HG03558 (cell line): ENCODE measurements at regions not wholly inside any gene's neighbourhood (a gene's known extent, or its start where the extent isn't known, plus 50 kb on each side); places are given as distances from the start of the nearest gene placed in this dataset.

ENCODE experiments used
- ATAC-seq: cut with Tn5 transposase; IDR thresholded peaks from one replicate; pipeline ENCODE4 v1.9.1; 2021; ENCODE audit warnings: moderate number of reproducible peaks; ENCODE audit not compliant: unreplicated experiment; ENCODE audit errors: extremely low read depth

GRCh38 chr10:3528271-3528670, 256.7 kb downstream of the KLF6 start:
- ATAC-seq: no peak

GRCh38 chr10:3527869-3528268, 257.1 kb downstream of the KLF6 start:
- ATAC-seq: no peak

GRCh38 chr10:3526727-3527501, 258.1 kb downstream of the KLF6 start:
- no peak for ATAC-seq

- no peak for ATAC-seq
These were observed 259.1 kb downstream of the KLF6 start for GRCh38 chr10:3525832-3526449.

- ATAC-seq: no peak
These were observed 260.7 kb downstream of the KLF6 start for GRCh38 chr10:3524086-3524960.

- ATAC-seq: no peak
These were observed 261.5 kb downstream of the KLF6 start for GRCh38 chr10:3523309-3524050.

GRCh38 chr10:3516923-3517255, 268.1 kb downstream of the KLF6 start:
- no peak for ATAC-seq

GRCh38 chr10:3516234-3516922, 268.6 kb downstream of the KLF6 start:
- no peak for ATAC-seq

- no peak for ATAC-seq
These were observed 270.3 kb downstream of the KLF6 start for GRCh38 chr10:3514691-3515090.

GRCh38 chr10:3512263-3512662, 272.7 kb downstream of the KLF6 start:
- no peak for ATAC-seq

- ATAC-seq: no peak
These were observed 273.5 kb downstream of the KLF6 start for GRCh38 chr10:3511483-3511882.

- ATAC-seq: no peak
These were observed 274.3 kb downstream of the KLF6 start for GRCh38 chr10:3510741-3511140.

GRCh38 chr10:3509355-3509754, 275.7 kb downstream of the KLF6 start:
- no peak for ATAC-seq

GRCh38 chr10:3503299-3503698, 281.7 kb downstream of the KLF6 start:
- no peak for ATAC-seq

GRCh38 chr10:3502673-3503072, 282.3 kb downstream of the KLF6 start:
- no peak for ATAC-seq

- no peak for ATAC-seq
These were observed 284.6 kb downstream of the KLF6 start for GRCh38 chr10:3500408-3500856.

- ATAC-seq: no peak
These were observed 285.9 kb downstream of the KLF6 start for GRCh38 chr10:3499120-3499519.

- no peak for ATAC-seq
These were observed 287.4 kb downstream of the KLF6 start for GRCh38 chr10:3497581-3497980.

GRCh38 chr10:3496138-3496537, 288.9 kb downstream of the KLF6 start:
- ATAC-seq: no peak

GRCh38 chr10:3495281-3495680, 289.7 kb downstream of the KLF6 start:
- ATAC-seq: no peak
